Activated CD4-positive, CD25-positive, alpha-beta regulatory T cell treated with anti-CD3 and anti-CD28 coated beads, Interleukin-2, amount 50 U/mL, for 72 hours (primary cell): ENCODE measurements at regions not wholly inside any gene's neighbourhood (a gene's known extent, or its start where the extent isn't known, plus 50 kb on each side); places are given as distances from the start of the nearest gene placed in this dataset.
"Not testable (repeated sequence)": the region's sequence is repeated elsewhere in the genome, so short reads cannot be mapped to it uniquely, and the experiment has no call there.

Source experiments
- DNase-seq: peaks from one replicate; pipeline ENCODE4 v3.0.0; 2021

DNA sequence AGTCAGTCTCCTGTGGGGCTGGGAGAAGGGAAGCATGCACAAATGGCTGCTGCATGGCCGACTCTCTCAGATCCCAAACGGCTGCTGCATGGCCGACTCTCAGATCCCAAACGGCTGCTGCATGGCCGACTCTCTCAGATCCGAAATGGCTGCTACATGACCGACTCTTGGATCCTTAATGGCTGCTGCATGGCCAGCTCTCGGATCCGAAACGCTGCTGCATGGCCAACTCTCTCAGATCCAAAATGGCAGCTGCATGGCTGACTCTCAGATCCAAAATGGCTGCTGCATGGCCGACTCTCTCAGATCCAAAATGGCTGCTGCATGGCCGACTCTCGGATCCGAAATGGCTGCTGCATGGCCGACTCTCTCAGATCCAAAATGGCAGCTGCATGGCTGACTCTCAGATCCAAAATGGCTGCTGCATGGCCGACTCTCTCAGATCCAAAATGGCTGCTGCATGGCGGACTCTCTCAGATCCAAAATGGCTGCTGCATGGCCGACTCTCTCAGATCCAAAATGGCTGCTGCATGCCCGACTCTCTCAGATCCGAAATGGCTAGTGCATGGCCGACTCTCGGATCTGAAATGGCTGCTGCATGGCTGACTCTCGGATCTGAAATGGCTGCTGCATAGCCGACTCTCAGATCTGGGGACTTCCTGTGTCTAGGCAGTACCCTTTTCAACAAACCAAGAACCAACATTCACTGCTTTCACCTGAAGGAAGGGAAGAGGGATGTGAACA, 284.8 kb upstream of the SMIM21 start:
- not testable (repeated sequence) for DNase-seq

DNA sequence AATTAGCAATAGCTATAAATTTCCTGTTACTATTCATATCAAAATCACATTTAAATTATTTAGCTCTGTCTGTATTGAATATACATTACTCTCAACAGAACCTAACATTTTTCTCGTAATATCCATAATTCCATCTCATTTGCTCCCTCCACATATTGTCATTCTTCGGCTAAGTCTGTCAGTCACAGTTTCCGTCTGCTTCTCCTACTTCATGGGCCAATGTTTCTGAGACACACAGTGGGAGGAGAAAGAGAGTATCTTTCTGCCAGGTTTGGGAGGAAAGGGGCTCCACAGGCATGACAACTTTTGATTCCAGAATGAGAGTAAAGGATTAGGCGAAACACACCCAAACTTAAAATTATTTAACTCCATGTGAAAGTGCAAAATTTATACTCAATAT, 273.1 kb upstream of the SMIM21 start:
- no peak for DNase-seq

DNA sequence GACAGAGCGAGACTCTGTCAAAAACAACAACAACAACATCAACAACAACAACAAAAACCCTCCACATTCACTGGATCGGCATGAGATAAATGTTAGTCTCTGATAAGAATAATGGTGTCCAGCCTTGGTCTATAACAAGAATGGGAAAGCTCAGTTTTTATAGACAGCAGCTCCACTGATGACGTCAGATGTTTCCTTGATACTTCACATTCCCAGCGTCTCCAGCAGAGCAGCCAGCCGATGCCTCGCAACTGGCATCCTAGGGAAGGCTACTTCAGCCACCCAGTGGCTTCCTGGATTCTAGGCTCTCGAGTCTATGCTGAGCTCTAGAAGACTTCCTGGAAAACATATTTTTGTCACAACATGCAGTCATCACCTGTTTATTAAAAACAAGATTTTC, 271.4 kb upstream of the SMIM21 start:
- DNase-seq, result no peak

DNA sequence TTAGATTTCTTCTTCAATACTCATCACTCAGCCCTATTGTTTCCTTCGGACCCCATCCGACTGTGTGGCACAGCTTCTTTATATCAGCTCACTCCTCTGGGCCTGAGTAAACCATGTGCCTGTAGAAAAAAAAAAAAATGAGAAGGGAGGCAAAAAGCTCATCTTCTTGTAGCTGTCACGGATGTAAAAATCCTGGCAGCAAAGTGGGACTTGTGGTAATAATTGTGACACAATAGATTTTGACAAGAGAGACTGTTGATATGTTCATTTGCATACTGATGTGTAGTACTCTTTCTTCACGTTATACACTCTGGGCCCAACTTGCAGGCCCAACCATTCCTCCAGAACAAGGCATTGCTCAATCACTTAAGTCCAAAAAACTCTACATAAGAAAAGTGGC, 270.0 kb upstream of the SMIM21 start:
- no peak for DNase-seq

DNA sequence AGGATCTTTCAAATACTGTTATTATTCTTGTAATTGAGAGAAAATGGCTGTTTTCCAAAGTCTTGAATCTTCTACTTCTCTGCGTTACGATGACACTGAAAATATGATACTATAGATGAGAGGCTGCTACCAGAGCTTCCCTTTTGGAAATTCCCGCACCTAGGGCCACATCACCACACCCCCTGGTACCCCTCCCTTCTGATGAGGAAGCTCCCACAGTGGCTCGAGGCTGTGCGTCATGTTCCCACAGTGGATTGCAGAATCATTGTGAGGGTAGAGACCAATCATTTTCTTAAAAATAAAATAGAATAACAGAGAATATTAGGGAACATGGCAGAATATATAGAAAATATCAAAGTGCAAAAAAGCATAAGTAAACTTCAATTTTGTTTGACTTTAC, 268.9 kb upstream of the SMIM21 start:
- DNase-seq, result no peak

DNA sequence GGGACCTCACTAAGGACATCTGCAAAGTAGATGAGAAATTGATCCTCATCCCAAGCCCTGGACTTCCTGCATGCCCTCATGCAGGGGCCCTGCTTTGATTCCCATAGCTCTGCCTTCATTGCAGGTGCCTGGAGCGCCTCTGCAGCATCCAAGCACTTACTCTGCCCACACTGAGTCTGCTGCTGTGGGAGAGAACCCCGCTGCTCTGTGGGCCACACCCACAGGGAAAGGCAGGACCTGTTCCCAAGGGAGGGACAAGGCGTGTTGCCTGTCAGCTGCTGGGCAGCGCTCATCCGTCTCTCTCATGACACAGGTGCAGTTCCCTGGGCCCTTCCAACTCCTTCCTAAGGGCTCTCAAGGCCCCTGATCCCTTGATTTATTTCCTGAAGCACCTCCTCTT, 266.8 kb upstream of the SMIM21 start:
- DNase-seq, result no peak

DNA sequence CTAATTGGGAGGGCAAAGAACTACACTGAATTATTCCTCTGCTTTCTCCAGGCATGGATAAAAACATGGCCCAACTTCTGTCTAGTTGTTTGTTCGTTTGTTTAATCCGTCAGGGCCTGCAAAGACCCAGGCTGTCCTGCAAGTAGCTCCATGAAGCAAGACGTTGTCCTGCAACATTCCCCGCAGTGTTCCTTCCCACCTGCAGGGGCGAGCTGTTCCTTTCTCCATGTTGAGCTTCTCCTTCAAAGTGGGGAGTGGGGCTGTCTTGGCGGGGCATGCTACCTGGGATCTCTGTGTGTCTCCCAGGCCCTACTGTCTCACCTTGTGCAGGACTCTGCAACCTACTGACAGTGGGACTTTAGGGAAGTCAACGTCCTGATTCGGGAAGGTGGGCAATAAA, 264.0 kb upstream of the SMIM21 start:
- DNase-seq, result no peak

DNA sequence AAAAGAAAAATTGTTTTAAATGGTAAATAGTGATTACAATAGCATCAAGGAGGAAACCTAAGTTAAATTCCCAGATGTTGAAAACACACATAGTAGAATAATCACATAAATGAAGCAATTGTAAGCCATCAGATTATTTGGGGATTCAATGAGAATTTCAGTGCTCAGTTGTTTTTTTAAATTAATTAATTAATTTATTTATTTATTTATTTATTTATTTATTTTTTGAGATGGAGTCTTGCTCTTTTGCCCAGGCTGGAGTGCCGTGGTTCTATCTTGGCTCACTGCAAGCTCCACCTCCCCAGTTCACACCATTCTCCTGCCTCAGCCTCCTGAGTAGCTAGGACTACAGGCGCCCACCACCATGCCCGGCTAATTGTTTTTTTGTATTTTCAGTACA, 262.8 kb upstream of the SMIM21 start:
- not testable (repeated sequence) for DNase-seq

DNA sequence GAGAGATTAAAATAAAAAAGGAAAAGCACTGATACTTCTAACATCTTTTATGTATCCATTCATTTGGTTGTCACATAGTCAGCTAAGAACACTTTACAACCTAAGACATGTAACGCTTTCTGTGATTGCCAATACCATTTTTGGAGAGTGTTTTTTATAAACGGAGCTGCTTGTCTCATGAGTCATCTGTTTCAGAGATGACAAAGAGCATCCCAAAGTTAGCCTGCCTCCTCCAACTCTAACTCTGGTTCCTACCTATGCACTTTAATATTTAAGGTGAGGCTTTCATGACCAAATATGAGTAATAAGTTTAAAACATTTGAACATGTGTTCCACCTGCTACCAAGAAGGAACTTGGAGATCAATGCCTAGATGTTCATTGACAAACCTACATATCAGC, 260.1 kb upstream of the SMIM21 start:
- no peak for DNase-seq

DNA sequence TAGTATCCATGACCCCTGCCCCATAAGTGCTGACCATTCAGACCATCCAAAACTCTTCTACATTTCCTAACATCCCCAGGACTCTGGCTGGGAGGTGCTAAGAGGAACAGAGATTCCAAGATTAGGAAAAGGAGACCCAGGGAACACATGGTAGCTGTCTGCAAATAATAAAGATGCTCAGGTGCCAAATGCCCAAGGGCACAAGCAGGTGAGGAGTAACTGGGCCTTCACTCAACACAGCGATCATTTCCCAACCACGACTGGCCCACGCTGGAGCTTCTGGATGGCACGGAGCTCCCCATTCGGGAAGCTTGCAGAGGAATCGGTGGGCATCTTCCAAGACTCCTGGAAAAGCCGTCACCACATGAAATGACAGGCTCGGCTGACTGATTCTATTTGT, 255.9 kb upstream of the SMIM21 start:
- no peak for DNase-seq

DNA sequence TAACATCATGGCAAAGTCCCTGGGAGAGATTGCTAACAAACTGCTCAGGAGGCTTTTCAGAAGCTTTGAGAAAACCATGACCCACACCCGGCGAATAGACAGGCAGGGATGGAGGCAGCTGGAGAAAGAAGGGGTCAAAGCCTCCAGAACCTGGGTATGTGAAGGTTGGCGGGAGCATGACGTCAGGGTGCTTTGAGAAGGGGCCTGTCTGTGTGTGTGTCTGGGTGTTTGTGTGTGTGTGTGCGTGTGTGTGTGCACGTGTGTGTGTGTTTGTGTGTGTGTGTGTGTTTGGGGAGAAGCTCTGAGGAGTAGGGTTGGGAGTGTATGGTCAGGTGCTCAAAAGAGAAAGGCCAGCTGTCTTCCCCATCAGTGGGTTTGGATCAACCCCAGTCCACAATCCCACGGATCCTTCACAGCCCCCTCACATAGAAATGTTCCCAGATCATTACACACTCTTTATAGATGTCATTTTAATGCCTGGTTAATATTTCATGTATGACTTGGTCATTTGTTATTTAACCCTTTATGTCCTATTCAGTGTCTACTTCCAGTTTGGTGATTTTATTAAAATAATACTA, 254.1 kb upstream of the SMIM21 start:
- DNase-seq, result no peak

DNA sequence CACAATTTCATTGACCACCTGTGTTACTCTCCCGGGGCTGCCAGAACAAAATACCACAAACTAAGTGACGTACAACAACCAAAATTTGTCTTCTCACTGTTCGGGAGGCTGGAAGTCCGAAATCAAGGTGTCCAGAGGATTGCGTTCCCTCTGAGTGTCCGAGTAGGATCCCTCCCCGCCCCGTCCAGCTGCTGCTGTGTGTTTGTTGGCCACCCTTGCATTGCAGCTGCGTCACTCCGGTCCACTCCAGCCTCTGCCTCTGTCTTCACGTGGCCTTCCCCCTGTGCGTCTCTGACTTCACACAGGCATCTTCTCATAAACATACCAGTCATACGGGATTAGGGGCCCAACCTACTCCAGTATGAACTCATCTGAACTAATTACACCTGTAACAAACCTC, 251.8 kb upstream of the SMIM21 start:
- no peak for DNase-seq

DNA sequence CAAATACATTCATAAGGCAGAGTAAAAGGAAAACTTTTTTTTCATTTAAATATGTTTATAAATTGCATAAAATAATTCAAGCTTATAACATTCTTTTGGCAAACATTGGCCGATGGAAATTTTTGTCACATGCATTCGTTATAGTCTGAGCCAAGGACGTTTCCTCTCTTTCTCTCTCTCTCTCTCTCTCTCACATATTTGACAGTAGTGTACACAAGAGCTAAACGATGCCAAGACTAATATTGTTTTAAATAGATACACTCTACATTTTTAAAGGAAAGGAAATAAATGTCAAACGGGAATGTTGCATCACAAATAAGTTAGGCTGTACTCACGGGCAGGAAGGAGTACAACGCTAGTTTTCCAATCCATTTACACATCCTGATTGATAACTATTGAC, 251.1 kb upstream of the SMIM21 start:
- DNase-seq, result no peak

DNA sequence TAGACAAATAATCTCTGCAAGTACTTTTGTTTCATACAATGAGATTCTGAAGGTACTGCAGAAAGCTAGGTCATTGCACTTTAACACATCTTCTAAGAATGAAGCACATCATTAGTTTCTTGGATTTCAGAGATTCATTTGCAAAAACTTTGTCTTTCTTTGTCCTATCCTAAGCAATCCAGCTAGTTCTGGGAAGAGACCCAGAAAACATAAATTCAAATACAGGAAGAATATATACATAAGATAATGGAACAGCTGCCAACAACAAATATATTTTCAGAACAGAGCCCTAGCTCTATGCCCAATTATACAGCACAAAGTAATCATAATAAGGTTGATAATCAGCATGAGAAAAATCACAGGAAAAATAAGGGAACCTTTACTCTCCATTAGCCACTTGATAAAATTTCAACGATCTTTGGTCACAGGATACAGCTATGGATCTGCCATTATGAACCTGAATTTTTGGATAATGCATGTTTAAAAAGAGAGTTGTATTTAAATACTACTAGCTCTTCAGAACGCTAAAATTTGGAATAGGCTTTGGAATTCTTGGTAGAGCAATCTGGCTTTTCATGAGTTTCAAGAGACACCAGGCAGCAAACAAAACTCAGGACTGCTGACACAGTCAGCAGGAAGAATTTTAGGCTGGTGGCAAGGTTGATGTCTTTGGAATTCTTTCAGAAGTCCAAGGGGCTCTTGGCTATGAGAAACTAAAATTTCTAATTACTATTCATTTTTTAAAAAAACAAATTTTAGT, 250.4 kb upstream of the SMIM21 start:
- no peak for DNase-seq

DNA sequence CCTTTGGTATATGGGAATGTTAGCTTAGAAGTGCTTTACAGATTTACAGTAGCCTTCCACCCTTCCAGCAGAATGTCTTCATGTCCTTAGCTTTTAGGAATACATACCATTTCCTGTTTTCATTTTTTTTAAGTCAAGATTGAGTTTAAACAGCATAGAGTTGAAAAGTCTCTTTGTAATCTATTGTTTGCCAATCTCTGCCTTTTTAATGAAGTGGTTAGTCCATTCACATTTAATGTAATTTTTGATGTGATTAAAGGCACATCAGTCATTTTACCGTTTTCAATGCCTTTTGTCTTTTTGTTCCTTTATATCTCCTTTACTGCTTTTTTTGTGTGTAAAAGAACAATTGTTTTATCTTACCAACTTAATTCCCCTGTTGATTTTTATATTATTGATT, 233.4 kb upstream of the SMIM21 start:
- DNase-seq, result no peak

DNA sequence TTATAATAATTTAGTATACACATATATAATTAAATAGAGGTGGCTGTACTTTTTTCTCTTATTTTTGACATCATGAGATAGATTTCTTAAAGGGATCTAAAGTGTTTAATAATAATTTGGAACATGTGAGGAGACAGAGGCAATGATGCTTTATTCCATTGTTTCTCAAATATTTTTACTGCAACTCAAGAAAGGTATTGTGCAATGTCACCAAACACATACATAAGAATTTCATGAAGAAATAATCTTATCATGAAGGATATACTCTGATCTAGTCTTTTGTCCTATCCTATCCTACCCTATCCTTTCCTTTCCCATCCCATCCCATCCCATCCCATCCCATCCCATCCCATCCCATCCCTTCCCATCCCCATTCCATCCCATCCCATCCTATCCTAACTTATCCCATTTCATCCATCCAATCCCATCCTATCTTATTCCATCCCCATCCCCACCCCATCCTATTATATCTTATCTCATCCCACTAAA, 232.1 kb upstream of the SMIM21 start:
- DNase-seq, result no peak

DNA sequence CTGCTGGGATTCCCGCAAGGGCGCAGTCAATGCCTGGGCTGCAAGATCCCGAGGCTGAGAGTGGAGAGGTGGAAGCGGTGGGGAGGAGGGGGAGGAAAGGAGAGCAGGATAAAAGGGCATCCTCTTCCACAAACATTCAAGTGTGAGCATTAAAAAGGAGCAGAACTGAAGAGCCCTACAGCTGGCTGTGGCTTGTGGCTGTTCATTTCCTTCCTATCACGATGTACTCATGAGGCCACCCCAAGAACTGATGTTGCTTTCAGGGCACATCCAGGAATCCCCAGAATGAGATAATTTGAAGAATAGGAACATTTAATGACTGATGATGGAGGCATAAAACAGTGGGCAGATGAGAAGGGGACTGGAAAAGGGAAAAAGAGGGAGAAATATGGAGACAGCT, 230.8 kb upstream of the SMIM21 start:
- DNase-seq, result no peak

DNA sequence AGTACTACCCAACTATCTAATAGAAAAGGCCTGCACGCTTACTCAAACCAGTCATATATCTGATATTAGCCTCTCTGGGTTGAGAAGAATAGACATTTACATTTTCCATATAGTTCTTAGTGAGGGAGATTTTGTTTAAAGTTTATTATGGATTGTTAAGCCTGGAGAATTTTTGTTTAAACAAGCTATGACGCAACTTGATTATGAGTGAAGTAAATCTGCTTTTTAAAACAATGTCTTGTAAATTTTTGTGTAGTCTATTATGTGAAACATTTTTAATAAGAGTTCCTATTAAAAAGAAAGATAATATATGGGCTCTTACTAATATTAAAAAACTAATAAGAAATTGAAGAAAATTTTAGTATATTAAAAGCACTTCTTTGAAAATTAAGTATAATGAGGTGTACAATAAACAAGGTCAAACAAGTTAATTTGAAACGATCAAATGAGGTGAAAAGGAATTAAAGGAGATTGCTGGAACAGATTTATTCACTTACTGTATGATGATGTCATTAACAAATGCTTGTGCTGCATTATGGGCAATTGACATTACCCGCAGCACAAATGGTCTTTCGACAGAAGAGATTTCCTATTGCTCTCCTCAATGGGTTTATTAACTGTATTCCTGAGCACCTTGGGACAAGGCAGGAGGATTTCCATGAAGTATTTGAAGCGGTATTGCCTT, 229.2 kb upstream of the SMIM21 start:
- DNase-seq, result no peak

DNA sequence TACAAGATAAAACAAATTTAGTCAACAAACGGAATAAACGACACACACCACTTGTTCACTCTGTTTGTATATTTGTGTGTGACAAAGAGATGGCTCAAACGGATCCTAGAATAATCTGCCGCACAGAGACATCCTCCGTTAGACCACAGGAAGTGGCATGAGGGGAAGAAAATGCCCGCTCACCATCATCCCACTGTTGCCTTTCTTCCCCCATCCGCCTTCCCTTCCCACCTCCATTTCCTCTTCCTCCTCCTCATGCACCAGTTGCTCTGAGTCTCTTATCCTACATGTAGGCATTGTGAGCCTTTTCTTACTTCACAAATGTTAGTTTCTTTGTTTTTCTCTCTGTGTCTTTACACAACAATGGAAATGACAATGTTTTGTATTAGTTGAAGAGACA, 228.5 kb upstream of the SMIM21 start:
- DNase-seq, result no peak

DNA sequence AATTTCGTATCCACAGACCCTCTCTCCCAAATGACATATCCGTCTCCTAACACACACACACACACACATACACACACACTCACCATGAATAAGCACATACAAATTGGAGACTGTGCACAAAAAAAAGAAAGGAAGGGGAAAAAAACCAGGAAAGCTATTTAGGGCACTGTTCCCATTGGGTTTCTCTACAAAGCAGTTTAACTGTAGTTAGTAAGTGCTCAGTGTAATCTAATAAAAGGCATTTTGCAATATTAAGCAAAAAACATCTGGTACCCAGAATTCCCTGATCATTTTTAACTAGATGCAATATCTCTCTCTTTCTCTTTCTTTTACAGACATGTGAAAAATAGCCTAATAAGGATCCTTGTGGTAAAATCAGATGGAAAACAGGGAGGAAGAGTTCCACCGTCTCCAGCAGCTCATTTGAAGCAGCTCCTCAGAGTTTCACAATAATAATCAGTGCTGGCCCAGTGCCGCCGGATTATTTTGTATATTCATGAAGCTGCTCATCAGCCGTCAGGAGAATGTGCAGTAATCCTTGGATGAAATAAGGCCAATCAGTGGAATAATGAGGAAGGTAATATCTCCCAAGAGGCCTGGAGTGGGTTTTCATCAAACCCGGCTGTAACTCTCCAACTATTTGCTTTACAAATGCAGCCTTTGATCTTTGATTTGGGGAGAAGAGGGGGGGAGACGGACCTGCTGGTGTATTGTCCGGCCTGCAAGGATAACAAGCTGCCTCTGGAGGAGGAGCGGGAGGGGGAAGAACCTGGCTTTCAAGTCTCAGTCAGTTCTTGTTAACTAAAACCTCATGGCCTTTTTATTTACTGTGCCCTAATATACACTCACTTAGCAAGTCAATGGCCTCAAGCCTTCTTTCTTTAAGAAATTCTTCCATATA, 227.6 kb upstream of the SMIM21 start:
- no peak for DNase-seq

DNA sequence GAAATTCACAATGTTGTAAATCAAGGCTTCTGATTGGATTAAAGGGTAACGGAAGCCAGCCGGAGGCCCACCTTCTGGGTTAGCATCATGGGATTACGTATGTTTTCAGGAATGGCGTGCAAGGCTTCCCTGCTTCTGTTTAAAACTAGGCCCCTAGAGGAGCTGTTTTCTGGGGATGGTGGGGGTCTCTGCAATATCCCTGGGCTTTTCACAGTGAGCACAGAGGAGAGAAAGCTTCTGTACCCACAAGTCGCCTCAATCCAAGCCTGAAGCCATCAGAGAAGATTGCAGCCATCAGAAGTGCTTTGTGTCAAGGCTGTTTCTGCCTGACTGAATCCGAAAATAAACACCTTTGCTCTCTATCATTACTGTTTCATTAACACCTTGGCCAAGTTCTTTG, 226.9 kb upstream of the SMIM21 start:
- no peak for DNase-seq

DNA sequence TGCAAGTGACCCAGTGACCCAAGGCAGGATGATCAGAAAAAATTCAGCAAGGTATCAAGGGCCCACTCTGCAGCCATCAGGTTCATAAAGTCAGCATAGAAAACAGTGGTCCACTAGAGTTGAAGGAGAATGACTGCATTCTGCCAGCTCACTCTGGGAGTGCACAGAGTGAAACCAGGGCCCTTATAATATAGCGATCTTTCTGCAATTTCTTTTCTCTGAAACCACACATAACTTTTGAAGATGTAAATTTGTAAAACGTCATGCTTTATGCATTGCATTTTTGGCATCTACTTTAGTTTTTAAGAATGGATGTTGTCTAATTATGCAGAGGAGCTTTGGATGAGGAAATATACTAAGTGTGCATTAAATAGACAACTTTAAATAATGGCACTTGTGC, 225.0 kb upstream of the SMIM21 start:
- no peak for DNase-seq

DNA sequence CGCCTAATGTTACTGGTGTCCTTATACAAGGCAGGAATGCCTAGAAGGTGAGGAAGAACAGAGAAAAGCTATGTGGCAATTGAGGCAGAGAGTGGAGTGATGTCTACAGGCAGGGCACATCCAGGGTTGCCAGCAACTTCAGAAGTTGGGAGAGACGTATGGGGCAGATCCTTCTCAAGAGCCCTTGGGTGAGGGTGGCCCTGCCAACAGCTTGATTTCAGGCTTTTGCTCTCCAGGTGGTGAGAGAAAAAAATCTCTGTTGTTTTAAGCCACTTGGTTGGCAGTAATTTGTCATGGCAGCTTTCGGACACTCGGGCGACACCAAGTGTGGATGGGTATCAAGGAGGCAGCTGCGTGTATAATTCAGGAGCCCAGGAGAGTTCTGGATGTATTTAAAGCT, 217.4 kb upstream of the SMIM21 start:
- no peak for DNase-seq
